Renal cortical epithelial cell (primary cell): ENCODE measurements at regions not wholly inside any gene's neighbourhood (a gene's known extent, or its start where the extent isn't known, plus 50 kb on each side); places are given as distances from the start of the nearest gene placed in this dataset.
"Not testable (repeated sequence)": the region's sequence is repeated elsewhere in the genome, so short reads cannot be mapped to it uniquely, and the experiment has no call there.

ENCODE experiments used
- DNase-seq: peaks from one replicate; pipeline ENCODE4 v3.0.0-alpha.2; 2011; ENCODE audit warnings: low read depth

- no peak for DNase-seq
Observed at GRCh38 chr5:144680711-144681110, 510.0 kb downstream of the KCTD16 start.

GRCh38 chr5:144671066-144671465 is 500.4 kb downstream of the KCTD16 start:
- DNase-seq = no peak

GRCh38 chr5:144659634-144660227 is 489.1 kb downstream of the KCTD16 start:
- DNase-seq = no peak

- no peak for DNase-seq
Observed at GRCh38 chr5:144644317-144644716, 473.6 kb downstream of the KCTD16 start.

GRCh38 chr5:144638787-144639186 is 468.1 kb downstream of the KCTD16 start:
- DNase-seq = no peak

- DNase-seq = peak; percentile 3
Observed at GRCh38 chr5:144634138-144634537, 463.5 kb downstream of the KCTD16 start.

GRCh38 chr5:144598451-144599068 is 427.9 kb downstream of the KCTD16 start:
- peak; percentile 25 for DNase-seq

GRCh38 chr5:144596517-144596916 is 425.8 kb downstream of the KCTD16 start:
- DNase-seq = no peak

- DNase-seq = no peak
Observed at GRCh38 chr5:144594919-144595318, 424.2 kb downstream of the KCTD16 start.

- DNase-seq = not testable (repeated sequence)
Observed at GRCh38 chr5:144594234-144594633, 423.6 kb downstream of the KCTD16 start.

GRCh38 chr5:144585681-144586080 is 415.0 kb downstream of the KCTD16 start:
- peak; percentile 3 for DNase-seq

GRCh38 chr5:144583541-144584449 is 413.1 kb downstream of the KCTD16 start:
- DNase-seq = no peak

GRCh38 chr5:144582066-144582465 is 411.4 kb downstream of the KCTD16 start:
- DNase-seq = peak; percentile 87

GRCh38 chr5:144581044-144581443 is 410.4 kb downstream of the KCTD16 start:
- no peak for DNase-seq

- DNase-seq = no peak
Observed at GRCh38 chr5:144577676-144578075, 407.0 kb downstream of the KCTD16 start.

- DNase-seq = no peak
Observed at GRCh38 chr5:144575736-144576135, 405.1 kb downstream of the KCTD16 start.

- DNase-seq = no peak
Observed at GRCh38 chr5:144567421-144567780, 396.7 kb downstream of the KCTD16 start.

GRCh38 chr5:144566747-144567420 is 396.2 kb downstream of the KCTD16 start:
- peak; percentile 26 for DNase-seq

GRCh38 chr5:144549580-144549979 is 378.9 kb downstream of the KCTD16 start:
- peak; percentile 57 for DNase-seq

GRCh38 chr5:144548936-144549335 is 378.3 kb downstream of the KCTD16 start:
- DNase-seq = no peak

- DNase-seq = no peak
Observed at GRCh38 chr5:144547098-144547499, 376.4 kb downstream of the KCTD16 start.

GRCh38 chr5:144538845-144539244 is 368.2 kb downstream of the KCTD16 start:
- DNase-seq = no peak
